ENCODE measurements at regions not wholly inside any gene's neighbourhood (a gene's known extent, or its start where the extent isn't known, plus 50 kb on each side); places are given as distances from the start of the nearest gene placed in this dataset.

DNA sequence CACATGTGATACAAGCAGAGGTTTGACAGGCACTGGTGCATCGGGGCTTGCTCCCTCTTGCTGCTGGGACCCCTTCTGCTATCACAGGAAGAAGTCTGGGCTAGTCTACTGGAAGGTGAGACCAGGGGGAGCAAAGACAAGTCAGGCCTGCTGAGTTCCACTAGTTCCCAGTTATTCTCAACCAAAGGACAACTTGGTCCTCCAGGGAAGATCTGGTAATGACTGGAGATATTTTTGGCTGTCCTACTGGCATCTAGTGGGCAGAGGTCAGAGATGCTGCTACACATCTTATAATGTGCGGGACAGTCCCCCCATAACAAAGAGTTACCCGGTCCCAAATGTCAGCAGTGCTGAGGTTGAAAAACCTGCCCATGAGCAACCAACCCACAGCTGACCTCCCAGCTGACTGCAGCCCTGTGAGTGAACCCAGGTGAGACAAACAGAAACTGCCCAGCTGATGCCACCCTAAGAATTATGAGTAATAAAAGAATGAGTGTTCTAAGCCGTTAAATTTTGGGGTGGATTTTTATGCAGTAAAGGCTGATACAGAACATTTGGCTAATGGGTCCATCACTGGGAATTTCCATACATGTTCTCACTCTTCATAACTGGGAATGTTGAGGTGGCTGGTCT lies 71.6 kb downstream of the NENF start:
- no peaks in the 10 kb centered on the region for H3K9me1 ChIP-seq (replicated peaks; ENCODE audit: control insufficient read depth, extremely low read depth, insufficient read depth, low read length)
- CTCF ChIA-PET: interaction anchor here (0.6 to 1.0 kb wide), 2 partner anchors 12 to 161 kb away, joined by 3 read pairs; no protein-coding TSS in a partner anchor
- no TSS peak for BruUV-seq (replicated peaks)

DNA sequence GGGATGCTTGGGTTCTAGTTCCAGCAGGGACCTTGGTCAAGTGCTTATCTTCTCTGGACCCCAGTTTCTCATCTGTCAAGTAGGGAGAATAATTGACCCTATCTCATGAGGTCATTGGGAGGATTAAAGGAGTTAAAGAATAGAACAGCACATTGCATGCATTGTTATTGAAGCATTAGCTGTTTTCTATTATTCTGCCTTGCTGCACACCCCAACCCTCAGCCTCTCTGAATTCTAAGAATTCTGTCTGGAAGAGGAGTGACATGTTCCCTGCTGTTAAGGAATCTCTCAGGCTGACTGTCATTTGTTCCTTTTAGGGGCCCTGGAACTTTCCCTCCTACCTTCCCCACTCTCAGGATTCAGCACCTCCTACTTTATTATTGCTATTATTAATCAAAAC lies 73.9 kb downstream of the NENF start:
- TF ChIP-seq FOS (IDR thresholded peaks at IDR 0.05; ENCODE audit: borderline replicate concordance, insufficient read depth, low read length) (no peak), POLR2AphosphoS5 (IDR thresholded peaks at IDR 0.05; ENCODE audit: insufficient read depth, low read depth, low read length) (no peak), GATA2 (IDR thresholded peaks at IDR 0.05; ENCODE audit: insufficient read depth, insufficient read length, low read depth, low read length) (no peak), CTCF (IDR thresholded peaks at IDR 0.05; ENCODE audit: extremely low read depth in 1 of 2, insufficient read depth in 1 of 2, low read depth in 1 of 2, low read length in 2 of 2) (no peak), POLR2A (IDR thresholded peaks at IDR 0.05; ENCODE audit: low read depth, low read length) (no peak), JUN (IDR thresholded peaks at IDR 0.05; ENCODE audit: borderline replicate concordance, insufficient read depth, insufficient read length, low read depth) (no peak), MYC (IDR thresholded peaks at IDR 0.05; ENCODE audit: low read depth, low read length) (no peak), EZH2 (IDR thresholded peaks at IDR 0.05; ENCODE audit: borderline replicate concordance, low read depth, low read length, severe bottlenecking) (no peak), MAX (IDR thresholded peaks at IDR 0.05; ENCODE audit: insufficient read depth, insufficient read length) (no peak)
- Histone ChIP-seq H3K9me3 (replicated peaks; ENCODE audit: control insufficient read depth, insufficient read depth, low read length) (no peaks in the 10 kb centered on the region), H3K4me2 (ENCODE audit: insufficient read depth, low read length) (no peak overlapping the region), H2AFZ (ENCODE audit: low read depth, low read length) (no peak overlapping the region), H3K79me2 (ENCODE audit: control insufficient read depth, insufficient read depth, low read length) (no peaks in the 10 kb centered on the region), H3K4me1 (ENCODE audit: control insufficient read depth, extremely low read depth, insufficient read depth, low read length) (no peaks in the 10 kb centered on the region), H3K4me3 (replicated peaks in 1 of 3; ENCODE audit: insufficient read depth in 1 of 3, low read depth in 1 of 3, low read length in 3 of 3) (no peak overlapping the region), H3K27ac (ENCODE audit: insufficient read depth, low read depth, low read length) (no peak overlapping the region), H3K9me1 (replicated peaks; ENCODE audit: control insufficient read depth, extremely low read depth, insufficient read depth, low read length) (no peaks in the 10 kb centered on the region), H3K9ac (replicated peaks; ENCODE audit: extremely low read depth, insufficient read depth, low read length) (no peak overlapping the region), H3K27me3 (ENCODE audit: control insufficient read depth in 2 of 2, insufficient read depth in 2 of 2, low read length in 2 of 2) (peaks cover 4% of the 10 kb centered on the region in 2 experiments), H4K20me1 (replicated peaks; ENCODE audit: control insufficient read depth, extremely low read depth, insufficient read depth, low read length) (no peaks in the 10 kb centered on the region), H3K36me3 (ENCODE audit: control insufficient read depth in 2 of 2, extremely low read depth in 1 of 2, insufficient read depth in 2 of 2, low read length in 2 of 2) (no peaks in the 10 kb centered on the region)
- dilution Hi-C loops (cut with MboI; ENCODE audit: extremely low pct_ligation_motif_present, low sequenced_read_pairs): no loop called here
- CTCF ChIA-PET: no interaction called here
- POLR2A ChIA-PET: no interaction called here
- no peak for FAIRE-seq
- BruUV-seq (replicated peaks): no TSS peak
- DNase-seq (ENCODE audit: low read depth, low spot score): no peak
- intact Hi-C loops (cut with micrococcal nuclease): no loop called here

More for the DNA sequence above, 71.6 kb downstream of the NENF start:
- Histone ChIP-seq H3K36me3 (ENCODE audit: control insufficient read depth in 2 of 2, extremely low read depth in 1 of 2, insufficient read depth in 2 of 2, low read length in 2 of 2) (no peaks in the 10 kb centered on the region), H4K20me1 (replicated peaks; ENCODE audit: control insufficient read depth, extremely low read depth, insufficient read depth, low read length) (no peaks in the 10 kb centered on the region), H3K79me2 (ENCODE audit: control insufficient read depth, insufficient read depth, low read length) (no peaks in the 10 kb centered on the region), H3K9ac (replicated peaks; ENCODE audit: extremely low read depth, insufficient read depth, low read length) (no peak overlapping the region), H3K27ac (ENCODE audit: insufficient read depth, low read depth, low read length) (no peak overlapping the region), H3K4me1 (ENCODE audit: control insufficient read depth, extremely low read depth, insufficient read depth, low read length) (no peaks in the 10 kb centered on the region), H3K27me3 (ENCODE audit: control insufficient read depth in 2 of 2, insufficient read depth in 2 of 2, low read length in 2 of 2) (peaks cover 0 to 2% of the 10 kb centered on the region in 2 experiments), H2AFZ (ENCODE audit: low read depth, low read length) (no peak overlapping the region), H3K9me3 (replicated peaks; ENCODE audit: control insufficient read depth, insufficient read depth, low read length) (no peaks in the 10 kb centered on the region), H3K4me3 (replicated peaks in 1 of 3; ENCODE audit: insufficient read depth in 1 of 3, low read depth in 1 of 3, low read length in 3 of 3) (no peak overlapping the region), H3K4me2 (ENCODE audit: insufficient read depth, low read length) (no peak overlapping the region)
- dilution Hi-C loops (cut with MboI; ENCODE audit: extremely low pct_ligation_motif_present, low sequenced_read_pairs) (no loop called here), intact Hi-C loops (cut with micrococcal nuclease) (no loop called here)
- TF ChIP-seq POLR2A (IDR thresholded peaks at IDR 0.05; ENCODE audit: low read depth, low read length) (no peak), MYC (IDR thresholded peaks at IDR 0.05; ENCODE audit: low read depth, low read length) (no peak), EZH2 (IDR thresholded peaks at IDR 0.05; ENCODE audit: borderline replicate concordance, low read depth, low read length, severe bottlenecking) (no peak)
- DNase-seq (ENCODE audit: low read depth, low spot score) (no peak), FAIRE-seq (no peak)
- POLR2A ChIA-PET: no interaction called here

Measured in endothelial cell of umbilical vein (primary cell).